GM19455 (cell line): ENCODE measurements at regions not wholly inside any gene's neighbourhood (a gene's known extent, or its start where the extent isn't known, plus 50 kb on each side); places are given as distances from the start of the nearest gene placed in this dataset.
"Not testable (repeated sequence)": the region's sequence is repeated elsewhere in the genome, so short reads cannot be mapped to it uniquely, and the experiment has no call there.

Experiments
- ATAC-seq: cut with Tn5 transposase; IDR thresholded peaks from one replicate; pipeline ENCODE4 v1.9.1; 2021; ENCODE audit not compliant: unreplicated experiment

DNA sequence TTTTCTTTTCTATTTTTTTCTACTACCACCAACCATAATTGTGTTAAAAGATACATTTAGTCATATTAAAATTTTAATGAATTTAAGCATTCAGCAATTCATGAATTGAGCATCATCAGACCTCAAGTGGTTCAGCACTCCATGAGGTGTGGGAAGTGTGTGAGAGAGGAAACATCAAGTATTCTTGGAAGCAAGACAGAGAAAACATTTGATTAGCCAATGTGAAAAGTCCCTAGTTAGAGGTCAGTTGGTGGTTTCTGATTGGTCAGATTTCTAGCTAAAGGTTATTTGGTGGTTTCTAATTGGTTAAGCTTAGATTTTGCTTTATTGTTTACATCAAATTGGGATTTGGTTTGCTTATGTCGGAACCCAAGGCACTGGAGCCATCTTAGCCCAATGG is 134.7 kb downstream of the KLF5 start:
- no peak for ATAC-seq

DNA sequence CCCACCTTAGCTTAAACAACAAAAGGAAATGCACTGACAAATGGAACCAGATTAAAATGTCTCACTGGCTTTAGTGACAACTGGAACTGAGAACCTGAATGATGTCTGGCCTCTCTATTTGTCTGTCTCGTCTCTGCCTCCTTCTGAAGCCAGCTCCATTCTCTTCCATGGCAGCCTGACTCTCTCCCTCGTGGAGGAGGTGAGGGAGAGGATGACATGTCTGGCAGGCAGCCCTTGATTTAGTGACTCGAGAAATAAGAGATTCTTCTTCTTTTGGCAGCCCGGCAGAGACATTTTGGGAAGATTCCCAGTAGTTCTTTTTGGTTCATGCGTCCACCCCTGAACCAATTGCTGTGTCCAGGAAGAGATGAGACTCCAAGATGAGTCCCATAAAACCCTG is 131.7 kb downstream of the KLF5 start:
- no peak for ATAC-seq

DNA sequence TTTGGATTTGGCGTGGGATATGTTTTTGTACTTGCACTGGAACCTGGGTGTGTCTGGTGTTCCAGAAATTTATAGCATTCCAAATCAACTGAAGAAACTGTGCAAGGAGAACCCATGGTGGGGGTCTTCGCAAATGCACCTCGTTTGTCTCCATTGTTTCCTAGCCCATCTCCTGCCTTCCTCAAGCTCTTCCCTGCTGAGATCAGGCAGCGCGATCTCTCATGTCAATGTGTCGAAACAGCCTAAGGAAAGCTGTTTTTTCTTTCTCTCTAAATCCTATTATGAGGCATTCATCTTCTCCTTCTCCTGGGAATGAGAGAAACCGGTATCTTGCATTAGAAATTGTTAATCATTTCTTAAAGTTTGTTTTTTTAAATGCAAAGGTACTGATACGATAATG is 131.0 kb downstream of the KLF5 start:
- no peak for ATAC-seq

DNA sequence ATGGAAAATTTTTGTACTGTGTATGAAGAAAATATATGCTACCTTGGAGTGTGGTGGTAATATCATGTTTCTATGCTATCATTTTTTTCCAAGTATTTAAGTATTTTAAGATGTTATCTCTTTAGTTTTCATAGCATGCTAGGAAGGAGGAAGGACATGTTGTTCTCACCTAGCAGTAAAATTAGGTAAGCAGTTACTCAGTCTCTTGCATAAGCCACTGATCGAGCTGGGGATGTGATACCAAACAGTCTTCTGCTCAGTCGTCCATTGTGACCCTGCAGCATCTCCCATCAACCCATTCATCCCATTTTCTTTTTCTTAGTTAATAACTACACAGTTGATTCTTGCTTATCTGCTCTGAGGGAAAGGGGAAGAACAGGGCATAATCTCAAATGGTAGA is 130.6 kb downstream of the KLF5 start:
- ATAC-seq, result no peak

DNA sequence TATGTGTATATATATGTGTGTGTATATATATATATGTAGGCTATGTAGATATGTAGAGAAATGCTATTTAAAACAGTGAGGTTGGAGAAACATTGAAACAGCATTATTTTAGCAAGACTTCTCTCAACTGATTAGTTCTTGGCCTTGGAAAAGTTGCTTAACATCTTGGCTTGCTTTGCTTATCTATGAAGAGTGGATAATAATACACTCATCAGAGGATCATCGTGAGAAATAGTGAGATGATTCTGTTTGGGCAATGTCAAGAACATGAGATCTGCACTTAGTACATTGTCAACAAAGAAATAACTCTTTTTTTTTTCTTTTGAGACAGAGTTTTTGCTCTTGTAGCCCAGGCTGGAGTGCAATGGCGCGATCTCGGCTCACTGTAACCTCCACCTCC is 128.3 kb downstream of the KLF5 start:
- no peak for ATAC-seq

DNA sequence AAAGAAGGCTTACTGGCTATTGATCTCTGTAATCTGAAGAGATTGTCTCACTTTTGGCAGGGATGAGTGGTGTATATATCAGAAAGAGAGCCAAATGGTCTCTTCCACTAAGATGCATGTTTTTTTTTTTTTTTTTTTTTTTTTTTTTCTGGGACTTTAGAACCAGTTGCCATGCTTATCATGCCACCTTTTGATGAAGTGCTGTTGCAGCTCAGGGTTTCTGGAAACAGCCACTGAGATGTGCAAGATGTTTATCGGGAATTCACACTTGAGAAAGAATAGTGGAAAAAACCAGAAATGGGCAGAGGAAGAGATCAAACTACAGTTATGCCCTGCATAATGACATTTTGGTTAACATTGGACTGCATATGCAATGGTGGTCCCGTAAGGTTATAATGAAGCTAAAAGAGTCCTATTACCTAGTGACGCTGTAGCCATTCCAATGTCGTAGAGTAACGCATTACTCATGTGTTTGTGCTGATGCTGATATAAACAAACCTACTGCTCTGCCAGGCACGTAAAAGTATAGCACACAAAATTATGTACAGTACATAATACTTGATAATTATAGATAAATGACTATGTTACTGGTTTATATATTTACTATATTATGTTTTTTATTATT is 121.0 kb downstream of the KLF5 start:
- no peak for ATAC-seq

DNA sequence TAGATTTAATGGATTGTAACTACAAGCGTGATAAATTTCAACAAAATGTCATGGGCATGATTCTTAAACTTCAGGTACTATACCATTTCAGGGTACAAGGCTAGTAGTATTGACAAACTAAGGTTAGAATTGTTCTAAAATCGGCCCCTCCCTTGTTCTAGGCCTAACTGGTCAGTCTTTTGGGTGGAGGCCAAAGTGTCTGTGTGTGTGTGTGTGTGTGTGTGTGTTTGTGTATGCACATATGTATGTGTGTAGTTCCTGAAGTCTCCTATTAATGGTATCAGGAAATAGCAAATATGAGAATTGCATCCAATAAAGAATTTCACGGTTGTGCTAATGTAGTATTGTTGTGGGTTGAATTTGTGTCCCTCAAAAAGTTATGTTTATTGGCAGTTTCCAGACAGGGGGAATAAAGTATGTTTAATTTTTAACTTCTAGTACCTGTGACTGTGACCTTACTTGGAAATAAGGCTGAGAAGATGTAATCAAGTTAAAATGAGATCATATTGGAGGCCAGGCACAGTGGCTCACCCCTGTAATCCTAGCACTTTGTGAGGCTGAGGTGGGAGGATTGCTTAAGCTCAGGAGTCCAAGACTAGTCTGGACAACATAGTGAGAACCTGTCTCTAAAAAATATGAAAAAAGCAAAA is 119.2 kb downstream of the KLF5 start:
- no peak for ATAC-seq

DNA sequence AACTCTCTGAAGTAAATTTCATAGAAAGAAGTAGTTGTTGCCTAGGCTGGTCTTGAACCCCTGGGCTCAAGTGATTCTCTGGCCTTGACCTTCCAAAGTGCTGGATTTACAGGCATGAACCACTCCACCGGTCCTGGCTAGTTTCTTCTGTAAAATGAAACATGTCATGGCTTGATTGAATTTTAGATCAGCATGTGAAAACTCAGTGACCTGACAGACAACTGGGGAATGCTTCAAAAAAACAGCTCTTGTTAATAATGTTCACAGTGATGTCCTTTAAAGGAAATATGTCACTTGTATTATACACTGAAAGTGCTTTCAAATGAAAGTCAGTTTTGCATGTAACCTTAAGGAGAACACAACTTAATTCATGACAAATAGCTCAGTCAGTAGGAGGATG is 118.2 kb downstream of the KLF5 start:
- no peak for ATAC-seq

DNA sequence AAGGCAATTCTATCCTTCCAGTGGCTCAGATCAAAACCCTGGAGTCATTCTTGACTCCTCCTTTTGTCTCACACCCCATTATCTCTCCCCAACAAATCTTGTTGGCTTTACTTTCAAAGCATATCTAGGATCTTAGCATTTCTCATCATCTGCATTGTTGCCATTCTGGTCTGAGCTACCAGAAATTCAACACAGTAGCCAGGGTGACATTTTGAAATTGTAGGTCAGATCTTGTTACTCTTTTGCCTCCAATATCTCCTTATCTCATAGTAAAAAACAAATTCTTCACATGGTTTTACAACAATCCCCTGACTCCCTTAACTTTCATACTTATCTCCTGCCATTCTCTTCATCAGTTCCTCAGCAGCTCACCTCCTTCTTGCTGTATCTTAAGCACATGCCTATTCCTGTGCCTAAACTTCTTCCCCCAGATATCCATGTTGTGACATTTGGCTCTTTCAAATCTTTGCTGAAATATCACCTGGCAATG is 115.8 kb downstream of the KLF5 start:
- ATAC-seq, result no peak

DNA sequence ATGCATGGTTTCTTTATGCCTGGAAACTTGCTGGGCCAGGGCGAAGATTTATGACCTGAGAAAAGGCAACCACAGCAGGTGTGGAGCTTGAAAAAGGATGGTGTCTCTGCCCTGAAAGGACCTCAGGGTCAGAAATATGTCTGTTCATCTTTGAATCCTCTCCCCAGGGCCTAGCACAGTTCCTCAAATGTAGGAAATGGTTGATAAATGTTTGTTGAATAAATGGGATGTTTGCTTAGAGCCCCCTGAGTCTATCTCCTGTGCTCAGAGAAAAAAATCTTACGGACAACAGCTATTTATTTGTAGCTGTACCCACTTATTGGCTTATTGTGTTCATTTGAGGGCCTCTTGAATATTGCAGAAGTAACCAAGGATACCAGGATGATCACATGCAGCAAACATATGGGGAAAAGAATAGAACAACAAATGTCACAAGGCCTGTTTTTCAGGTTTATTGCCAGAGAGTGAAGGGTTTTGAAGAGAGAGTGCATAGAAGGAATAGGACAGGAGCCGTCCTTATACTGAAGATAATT is 114.5 kb downstream of the KLF5 start:
- ATAC-seq, result no peak

DNA sequence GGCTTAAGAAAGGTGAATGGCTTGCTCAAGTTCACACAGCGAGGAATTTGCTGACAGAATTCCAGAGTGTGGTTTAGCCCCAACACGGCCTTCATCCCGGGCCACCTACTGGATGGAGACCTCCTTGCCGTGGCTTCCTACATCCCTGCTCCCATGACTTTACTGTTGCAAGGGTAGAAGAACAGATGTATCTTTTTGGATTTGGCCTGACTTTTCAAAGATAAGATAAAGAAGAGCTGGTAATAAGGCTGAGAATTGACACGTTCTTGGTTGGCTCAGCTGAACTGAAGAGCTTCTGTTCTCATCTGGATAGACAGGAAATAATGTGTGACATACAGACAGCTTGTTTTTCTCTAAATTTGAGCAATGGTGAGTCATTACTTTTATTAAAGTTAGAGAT is 113.1 kb downstream of the KLF5 start:
- ATAC-seq, result no peak

DNA sequence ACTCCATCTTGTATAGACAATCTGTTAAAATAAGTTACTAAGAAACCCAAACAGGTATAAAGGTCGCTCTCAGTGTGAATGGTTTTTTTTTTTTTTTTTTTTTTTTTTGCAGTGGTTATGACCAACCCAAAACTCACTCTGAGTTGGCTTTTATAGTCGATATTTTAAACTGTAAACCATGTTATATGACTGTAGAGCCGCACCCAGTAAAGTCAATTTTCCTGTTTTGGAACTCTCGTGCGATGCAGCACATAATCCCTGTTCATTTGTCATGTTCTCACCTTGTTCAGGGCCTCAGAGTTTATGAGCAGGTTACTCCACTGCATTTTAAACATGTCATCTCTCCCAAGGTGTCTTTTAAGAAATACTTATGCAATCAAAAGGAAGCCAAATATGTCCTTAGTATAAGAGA is 112.5 kb downstream of the KLF5 start:
- no peak for ATAC-seq

DNA sequence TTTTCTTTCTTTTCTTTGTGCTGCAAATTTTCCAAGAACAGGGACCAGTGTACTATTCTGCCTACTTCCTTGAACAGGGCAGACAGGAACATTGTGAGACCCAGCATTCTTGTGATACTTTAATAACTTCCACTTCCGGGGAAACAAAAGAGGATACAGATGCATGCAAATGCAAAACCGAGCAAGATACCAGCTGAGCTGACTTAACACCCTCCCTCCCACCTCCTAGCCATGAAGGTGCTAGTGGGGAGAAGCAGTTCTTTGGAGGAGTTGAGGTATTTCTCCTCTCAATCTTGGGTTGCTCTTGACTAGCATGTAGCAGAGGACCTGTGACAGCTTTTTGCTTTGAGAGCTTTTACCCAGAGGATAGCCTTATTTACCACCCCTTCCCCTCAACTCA is 111.2 kb downstream of the KLF5 start:
- no peak for ATAC-seq

DNA sequence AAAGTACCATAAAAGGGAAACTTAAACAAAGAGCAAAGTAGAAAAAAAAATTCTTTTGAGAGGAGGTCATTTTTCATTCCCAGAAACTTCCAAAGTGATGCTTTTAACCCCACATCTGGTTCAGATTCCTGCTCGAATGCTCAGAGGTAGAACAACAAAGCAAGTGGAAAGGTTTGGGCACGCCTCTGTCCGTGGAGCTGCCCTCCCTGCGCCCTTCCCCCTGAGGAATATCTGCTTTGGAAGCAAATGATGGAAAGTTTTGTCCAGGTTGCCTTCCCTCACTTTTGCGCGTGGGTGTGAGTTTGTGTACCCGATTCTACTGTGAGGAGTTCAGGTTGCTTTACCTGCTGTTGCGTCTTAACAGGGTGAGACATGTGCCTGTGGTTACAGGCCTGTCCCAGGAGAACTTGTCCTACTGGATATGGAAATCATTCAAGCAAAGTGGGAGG is 110.2 kb downstream of the KLF5 start:
- no peak for ATAC-seq

DNA sequence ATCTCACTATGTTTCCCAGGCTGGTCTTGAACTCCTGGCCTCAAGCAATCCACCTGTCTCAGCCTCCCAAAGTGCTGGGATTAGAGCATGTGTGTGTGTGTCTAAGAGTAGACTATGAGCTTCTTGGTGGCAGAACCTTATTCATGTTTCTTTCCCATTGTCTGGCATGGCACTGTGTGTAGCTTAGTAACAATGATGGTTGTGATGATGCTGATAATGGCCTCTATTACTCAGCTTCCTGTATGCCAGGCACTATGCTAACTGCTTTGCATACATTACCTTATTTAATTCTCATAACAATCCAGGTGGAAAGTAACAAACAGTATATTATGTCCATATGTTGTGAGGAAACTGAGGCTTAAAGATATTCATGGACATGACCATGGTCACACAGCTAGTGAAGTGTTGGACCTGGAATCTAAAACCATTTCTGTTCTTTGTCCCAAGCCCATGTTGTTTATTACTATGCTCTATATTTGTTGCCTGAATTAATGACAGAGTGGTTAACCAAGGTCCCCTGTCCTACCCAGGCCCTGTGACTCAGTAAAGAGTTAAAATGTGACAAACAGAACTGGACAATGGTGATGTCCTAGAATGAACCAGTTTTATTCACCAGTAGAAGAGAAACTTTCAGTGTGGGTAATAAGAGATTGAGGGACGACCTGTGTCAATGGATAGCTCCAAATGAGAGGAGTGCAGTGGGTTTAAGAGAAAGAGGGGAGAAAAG is 109.6 kb downstream of the KLF5 start:
- no peak for ATAC-seq

DNA sequence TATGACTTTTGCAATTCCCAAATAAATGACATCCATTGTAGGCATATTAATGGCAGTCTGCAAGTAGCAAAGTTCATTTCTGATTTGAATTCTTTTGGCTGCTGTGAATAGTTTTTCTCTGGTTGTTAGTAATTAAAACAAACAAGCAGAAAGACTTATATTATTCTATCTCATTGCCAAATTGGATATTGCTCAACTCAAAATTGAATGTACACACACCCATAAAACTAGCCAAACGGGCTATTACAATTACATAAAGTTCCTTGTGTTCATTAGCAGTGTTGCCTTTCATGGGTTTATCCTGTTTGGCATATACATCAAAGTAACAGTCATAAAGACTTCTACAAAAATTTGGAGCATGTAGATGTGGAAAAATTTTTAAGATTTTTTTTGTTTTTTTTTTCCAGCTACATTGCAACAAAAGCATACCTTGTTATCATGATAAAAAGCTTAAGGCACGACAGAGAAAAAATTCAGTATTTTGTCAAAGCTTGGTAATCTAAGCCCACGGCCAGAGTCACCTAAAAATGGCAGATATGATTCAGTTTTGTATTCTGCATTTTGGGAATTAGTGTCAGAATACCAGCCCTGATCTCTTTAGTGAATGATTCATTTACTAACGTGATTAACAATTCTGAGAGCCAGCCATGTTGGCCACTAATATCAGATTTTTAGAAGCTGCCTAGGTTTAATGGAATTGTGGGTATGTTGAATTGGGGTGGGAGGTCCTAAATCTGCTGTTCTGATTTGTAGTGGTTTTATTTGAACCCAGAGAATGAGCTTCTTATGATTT is 108.4 kb downstream of the KLF5 start:
- no peak for ATAC-seq

DNA sequence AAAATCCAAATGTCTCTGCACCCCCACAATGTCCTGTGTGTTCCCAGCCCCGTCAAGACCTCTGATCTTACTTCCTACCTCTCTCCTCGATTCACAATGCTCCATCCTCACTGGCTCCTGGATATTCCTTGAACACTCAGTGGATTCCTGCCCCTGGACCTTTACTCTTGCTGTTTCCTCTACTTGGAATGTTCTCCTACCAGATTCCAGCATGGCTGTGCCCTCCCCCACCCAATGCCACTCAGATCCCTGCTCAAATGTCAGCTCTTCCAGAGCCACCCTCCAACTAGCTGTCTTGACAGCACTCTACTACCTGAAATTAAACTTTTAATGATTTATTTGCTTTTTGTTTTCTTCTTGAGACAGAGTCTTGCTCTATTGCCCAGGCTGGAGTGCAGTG is 107.4 kb downstream of the KLF5 start:
- ATAC-seq, result no peak

DNA sequence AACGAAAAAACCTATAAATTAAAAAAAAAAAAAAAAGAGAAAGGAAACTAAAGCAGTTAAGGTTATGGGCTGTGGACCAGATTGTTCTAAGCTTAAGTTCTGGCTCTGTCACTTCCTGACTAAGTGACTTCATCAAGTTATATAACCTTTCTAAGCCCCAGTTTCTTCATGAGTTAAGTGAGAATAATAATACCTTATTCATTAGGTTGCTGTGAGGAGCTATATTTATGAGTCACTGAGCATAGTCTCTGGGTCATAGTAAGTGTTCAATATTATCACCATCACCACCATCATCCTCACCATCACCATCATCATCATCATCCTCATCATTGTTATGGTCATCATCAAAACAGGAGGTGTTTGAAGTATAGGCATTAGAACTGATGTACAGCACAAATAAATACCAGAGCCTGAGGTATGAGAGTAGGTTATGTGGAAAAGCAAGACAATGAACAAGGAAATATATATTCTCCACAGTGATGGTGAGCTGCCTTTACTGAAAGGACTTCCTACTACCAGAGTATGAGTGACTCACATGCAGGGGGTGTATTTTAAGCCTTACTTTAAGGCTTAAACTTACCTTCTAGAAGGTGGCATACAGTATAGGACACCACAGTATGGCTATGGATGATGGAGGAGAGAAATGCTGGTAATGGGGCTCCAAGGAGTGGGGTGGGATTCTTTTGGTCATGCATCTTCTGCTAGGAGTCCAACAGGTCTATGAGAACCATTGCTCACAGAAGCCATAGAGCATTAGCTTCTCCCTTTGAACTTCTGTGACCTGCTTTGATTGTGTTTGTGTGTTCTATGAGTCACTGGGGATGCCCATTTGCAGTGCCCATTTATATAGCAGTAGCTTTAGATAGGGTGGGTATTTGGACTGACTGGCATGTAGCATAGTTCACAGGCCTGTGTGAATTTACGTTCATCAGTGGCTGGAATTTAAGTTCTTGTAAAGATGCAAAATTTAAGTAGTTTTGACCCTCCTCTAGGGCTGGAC is 104.4 kb downstream of the KLF5 start:
- no peak for ATAC-seq

DNA sequence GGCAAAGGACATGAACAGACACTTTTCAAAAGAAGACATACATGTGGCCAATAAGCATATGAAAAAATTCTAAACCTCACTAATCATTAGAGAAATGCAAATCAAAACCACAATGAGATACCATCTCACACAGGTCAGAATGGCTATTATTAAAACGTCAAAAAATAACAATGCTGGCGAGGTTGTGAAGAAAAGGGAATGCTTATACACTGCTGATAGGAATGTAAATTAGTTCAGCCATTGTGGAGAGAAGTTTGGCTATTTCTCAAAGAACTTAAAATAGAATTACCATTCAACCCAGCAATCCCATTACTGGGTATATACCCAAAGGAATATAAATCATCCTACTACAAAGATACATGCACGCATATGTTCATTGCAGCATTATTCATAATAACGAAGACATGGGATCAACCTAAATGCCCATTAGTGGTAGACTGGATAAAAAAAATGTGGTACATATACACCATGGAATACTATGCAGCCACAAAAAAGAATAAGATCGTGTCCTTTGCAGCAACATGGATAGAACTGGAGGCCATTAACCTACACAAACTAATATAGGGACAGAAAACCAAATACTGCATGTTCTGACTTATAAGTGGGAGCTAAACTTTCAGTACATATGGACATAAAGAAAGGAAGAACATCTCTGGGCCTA is 101.7 kb downstream of the KLF5 start:
- ATAC-seq, result not testable (repeated sequence)
